GM21381 (cell line): ENCODE measurements at regions not wholly inside any gene's neighbourhood (a gene's known extent, or its start where the extent isn't known, plus 50 kb on each side); places are given as distances from the start of the nearest gene placed in this dataset.
"Not testable (repeated sequence)": the region's sequence is repeated elsewhere in the genome, so short reads cannot be mapped to it uniquely, and the experiment has no call there.

Source experiments
- ATAC-seq: cut with Tn5 transposase; IDR thresholded peaks from one replicate; pipeline ENCODE4 v1.9.1; 2021; ENCODE audit warnings: mild to moderate bottlenecking, moderate library complexity; ENCODE audit not compliant: unreplicated experiment

DNA sequence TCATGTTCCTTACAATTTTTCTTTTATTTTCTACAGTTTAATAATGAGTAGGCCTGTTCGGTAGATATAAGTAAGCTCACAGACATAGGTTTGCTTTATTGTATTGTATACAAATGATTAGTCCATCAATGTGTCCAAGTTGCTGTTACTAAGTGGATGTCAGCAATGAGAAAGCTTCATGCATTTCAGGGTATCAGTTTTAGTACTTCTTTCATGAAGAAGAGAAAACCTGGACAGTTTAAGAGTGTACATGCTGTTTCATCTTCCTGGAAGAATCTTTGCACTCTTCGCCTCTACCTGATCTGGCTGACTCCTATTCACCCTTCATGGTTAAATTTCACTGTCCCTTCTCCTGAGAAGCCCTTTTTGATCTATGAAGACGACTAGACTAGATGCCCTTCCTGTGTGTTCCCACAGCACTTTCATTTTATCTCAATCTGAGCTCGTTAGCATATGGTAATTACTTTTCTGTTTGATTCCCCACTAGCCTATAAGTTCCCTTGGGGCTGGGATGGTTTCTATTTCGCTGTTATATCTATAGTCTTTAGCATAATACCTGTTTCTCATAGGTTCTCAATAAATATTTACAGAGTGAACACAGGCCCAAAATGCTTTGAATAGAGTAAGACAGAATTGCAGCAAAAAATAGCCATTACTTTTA lies 70.7 kb downstream of the CETN3 start:
- ATAC-seq = peak; percentile 93

DNA sequence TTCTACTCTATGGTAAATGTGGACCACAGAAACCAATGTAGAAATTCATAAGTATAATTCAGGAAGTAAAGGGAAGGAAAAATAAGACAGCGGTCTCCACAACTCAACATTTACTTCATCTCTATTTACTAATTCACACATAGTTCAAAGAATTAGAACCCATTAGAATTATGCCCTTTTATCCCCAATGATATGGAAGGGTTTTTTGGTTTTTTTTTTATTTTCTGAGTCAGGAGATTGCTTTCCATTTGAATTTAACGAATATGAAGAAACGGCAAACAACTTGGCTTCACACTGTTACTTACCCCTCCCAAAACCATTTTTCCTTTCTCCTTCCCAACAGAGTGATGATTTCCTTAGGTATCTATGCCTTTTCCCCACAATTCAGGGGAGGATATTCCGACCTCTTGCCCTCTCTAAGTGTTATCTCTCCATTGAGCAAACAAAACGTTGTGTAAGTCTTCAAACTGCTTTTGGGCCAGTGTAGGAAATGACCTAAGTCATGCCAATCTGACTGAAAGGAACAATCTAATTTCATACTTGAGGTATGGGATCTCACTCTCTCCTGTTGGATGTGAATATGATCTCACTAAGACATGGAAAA lies 72.0 kb downstream of the CETN3 start:
- ATAC-seq = no peak

DNA sequence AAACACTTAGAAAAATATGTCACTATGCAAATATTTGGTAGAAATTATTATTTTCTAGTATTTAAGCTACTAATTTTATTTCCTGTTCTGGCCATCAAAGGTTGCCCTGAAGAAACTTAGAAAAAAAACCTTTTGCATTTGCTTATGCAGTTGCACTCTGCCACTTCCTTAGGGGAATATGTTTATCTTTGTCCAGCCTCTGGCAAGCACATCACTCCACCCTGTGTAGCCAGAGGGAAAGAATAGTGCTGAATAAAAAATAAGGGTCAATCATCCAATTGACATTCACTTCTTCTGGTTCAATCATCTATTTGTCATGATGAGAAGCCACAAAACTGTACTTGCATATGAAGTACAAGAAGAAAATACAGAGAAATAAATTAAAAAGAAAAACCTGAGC lies 72.8 kb downstream of the CETN3 start:
- ATAC-seq = no peak

DNA sequence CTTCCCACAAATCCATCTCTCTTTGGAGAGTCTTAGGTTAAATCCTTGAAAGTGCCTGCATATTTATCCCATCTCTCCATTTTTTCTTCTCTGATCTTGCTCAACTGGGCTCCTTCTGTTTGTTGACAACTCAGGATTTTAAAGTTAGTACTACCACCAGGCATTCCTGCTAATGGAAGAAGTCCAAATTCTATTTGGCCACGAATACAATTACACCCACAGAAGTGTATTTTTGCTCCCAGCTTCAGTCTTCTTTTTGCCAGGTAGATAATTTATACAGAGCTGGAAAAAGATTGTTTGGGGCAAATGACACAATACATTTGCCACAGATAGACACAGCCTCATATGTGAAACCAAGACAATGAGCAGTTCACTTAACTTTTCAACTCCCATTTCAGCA lies 74.8 kb downstream of the CETN3 start:
- ATAC-seq = no peak

DNA sequence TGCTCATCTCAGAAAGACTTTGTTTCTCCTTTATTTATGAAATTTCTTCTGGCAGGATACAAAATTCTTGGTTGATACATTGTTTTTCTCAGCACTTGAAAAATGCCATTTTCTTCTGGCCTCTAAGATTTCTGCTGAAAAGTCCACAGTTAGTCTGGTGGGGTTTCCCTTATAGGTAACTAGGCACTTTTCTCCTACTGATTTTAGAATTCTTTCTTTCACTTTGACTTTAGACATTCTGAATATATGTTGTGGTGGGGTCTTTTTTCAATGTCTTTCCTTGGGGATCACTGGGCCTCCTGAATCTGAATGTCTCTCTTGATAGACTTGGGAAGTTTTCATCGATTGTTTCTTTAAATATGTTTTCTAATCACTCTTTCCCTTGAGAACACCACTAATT lies 79.6 kb downstream of the CETN3 start:
- ATAC-seq = no peak

DNA sequence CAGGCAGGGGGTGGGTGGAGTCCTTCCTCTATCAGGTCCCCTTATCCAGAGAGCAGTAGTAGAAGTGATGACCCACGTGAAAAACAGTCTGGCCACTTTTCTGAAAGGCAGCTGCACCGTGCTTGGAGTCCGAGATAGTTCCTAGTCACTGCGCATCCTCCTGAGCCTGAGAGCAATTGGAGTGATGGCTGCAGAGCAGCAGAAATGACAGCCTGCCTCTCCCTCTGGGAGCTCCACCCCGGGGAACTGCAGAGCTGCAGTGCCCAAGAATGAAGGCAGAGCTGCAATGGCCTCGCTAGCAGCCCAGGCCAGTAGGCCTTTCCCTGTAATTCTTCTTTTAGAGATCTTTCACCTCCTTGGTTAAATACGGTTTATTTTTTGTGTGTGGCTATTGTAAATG lies 82.6 kb downstream of the CETN3 start:
- no peak for ATAC-seq

DNA sequence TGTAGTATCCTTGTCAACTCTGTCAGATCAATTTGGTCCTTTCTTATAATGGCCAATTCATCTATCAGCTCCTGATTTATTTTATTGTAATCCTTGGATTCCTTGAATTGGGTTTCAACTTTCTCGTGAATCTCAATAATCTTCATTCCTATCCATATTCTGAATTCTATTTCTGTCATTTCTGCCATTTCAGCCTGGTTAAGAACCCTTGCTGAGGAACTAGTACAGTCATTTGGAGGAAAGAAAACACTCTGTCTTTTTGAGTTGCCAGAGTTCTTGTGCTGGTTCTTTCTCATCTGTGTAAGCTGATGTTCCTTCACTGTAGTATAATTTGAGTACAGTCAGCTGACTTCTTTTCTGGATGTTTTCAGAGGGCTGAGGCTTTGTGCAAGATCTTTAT lies 84.5 kb downstream of the CETN3 start:
- ATAC-seq = no peak

DNA sequence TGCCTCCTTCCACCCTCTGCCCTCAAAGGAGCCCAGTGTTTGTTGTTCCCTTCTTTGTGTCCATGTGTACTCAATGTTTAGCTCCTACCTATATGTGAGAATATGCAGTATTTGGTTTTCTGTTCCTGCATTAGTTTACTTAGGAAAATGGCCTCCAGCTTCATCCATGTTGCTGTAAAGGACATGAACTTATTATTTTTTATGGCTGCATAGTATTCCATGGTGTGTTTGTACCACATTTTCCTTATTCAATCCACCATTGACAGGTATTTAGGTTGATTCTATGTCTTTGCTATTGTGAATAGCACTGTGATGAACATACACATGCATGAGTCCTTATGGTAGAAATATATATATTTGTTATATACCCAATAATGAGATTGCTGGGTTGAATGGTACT lies 89.2 kb downstream of the CETN3 start:
- ATAC-seq = not testable (repeated sequence)

DNA sequence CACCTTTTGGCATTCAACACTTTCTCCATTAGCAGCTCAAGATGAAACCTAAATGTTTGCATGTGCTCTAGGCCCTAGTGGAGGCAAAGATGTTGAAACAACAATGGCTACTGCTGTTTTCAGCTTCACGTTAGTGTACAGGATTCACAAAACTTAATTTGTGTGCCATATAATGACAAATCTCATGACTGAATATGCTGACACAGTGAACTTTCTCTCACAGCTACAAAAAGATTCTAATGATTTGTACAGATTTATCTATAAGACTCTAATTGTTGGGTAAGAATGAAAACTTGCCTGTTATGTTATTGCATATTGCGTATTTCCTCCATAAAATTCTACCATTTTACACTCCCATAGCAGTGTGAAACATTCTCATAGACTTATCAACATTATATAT lies 97.5 kb downstream of the CETN3 start:
- no peak for ATAC-seq

DNA sequence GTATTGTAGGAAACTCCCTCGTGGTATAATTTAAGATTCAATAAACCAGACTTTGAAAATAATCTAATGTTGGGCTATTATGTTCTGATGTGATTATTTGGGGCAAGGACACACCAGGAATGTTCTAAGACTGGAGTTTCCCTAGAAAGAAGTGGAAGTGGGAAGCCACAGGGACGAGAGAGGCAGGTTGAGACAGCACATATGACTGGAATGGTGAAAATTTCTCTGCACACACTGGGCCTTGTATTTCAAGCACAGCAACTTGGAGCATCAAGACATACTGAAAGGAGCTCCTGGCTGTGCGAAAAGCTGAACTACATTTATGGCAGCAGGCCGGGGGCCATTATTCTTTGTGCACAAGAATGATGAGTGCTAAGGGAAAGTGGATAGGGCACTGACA lies 98.2 kb downstream of the CETN3 start:
- no peak for ATAC-seq

DNA sequence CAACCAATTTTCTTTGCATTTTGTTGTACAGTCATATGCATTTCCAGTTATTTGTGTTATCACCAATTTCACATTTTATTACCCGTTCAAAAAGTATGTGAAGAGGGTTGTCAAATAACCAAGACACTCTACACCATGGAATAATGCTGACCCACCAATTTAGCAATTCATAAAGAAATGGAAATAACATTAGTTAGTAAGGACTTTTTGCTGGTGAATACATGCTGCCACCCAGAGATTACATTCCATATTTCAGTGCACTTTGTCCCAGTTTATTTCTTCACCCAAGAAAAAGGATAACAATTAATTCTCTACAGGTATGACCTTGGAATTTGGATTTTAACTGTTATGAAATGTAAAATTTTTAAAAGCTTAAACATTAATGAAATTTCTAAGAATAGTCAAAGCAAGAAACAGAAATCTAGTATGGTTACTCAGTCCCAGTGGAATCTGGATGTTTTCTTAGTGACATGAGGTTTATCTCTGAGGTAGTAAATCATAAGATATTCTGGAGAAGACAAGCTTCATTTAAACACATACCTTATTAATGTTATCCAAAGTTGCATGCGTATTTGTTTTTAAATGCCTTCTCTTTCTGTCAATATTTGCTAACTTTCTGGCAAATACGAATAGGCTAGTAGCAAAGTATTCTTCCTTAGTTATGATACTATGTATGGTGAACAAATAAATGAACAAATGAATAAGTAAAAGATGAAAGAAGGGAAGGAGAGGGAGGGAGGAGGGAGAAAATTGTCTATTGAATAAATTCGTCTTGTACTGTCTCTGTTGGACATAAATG lies 100.6 kb downstream of the CETN3 start:
- no peak for ATAC-seq

DNA sequence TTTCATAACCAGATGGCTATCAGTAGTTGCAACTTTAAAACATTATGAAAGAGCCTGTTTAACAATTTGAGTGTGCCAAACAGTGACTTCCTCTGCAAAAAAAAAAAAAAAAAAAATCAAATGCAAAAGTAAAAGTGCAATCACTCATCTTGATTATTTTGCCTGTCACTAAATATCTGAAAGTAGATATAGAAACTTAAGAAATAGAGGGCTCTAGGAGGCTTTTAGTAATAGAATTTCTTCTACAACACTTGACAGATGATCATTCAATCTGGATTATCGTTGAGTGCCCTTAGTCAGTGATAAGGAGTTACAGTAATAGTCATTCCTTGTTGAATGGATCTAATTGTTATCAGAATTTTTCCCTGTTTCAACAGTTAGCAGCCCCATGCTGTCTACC lies 101.8 kb downstream of the CETN3 start:
- ATAC-seq = no peak

DNA sequence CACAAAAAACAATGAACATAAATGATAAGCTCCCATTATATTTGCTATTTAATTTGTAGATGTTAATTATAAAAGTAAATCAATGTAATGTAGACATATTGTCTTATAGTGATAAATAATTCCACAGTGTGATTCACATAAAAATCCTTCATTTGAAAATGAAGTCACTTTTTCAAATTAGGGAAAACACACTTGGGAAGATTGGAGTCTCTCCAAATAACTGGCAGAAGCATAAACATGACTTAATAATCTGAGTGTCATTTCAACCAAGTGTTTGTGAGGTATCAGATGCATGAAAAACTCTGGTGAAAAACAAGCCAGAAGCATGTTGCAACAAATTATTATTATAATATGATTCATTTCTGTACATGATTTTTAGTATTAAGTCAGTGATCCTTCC lies 102.2 kb downstream of the CETN3 start:
- no peak for ATAC-seq

DNA sequence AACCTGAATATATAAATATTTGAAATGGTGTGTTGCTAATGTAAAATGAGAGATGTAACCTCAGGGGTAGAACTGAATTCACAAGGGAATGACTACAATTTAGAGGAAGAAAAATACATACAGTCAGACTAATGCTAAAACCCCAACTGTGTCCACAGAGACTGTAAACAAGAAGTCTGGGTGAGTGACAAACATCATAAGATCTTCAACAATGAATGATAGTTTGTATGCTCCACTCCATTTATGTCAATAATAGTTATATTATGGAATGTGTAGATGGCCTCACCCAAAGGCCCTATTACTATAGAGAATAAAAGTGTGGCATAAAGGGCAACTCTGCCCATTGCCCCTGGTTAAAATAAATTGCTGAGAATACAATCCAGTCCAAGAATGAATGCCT lies 102.9 kb downstream of the CETN3 start:
- ATAC-seq = no peak

DNA sequence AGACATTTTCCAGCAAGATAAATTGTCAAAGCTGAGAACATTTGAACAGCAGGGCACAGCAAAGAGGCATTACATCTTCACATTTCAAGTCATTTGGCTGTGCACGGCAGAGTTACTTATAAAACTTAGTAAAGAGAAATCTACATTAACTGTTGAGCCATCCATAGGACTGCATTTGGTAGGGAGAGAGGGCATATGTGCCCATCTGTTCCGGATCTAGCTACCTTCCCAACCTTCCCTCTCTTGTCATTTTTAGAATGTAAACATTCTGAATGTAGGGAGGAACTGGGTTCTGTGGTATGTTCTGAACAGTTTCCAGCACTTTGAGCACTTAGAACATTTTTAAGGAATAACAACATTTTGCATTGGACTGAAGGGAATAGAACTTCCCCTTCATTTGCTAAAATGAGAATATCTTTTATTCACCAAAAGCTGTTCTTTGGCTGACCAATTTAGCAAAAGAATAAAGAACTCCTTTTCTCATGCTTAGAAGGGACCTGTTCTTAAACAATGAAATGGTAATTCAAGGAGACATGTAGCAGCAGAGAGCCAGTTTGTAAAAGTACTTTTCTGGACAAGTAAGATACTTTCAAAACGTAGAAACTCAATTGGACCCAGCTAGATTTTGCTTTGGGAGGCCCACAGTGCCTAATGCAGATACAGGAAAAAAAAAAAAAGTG lies 104.4 kb downstream of the CETN3 start:
- no peak for ATAC-seq

DNA sequence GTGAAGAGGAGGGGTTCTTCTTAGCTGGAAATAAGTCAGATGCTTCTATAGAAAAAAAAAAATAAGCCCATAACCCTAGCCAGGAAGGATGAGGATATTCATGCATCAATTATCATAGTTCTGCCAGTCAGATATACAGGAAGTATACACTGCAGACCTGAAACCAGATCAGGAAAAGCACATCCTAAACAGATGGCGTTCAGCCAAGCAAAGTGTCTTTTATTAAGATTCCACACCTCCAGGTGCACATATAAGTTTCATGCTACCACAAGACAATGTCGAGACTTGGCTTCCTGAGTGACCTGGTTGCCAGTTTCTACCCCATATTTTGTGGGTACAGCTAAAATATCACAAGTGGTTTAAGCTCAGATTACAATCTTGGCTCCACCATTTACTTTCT lies 108.3 kb downstream of the CETN3 start:
- no peak for ATAC-seq

DNA sequence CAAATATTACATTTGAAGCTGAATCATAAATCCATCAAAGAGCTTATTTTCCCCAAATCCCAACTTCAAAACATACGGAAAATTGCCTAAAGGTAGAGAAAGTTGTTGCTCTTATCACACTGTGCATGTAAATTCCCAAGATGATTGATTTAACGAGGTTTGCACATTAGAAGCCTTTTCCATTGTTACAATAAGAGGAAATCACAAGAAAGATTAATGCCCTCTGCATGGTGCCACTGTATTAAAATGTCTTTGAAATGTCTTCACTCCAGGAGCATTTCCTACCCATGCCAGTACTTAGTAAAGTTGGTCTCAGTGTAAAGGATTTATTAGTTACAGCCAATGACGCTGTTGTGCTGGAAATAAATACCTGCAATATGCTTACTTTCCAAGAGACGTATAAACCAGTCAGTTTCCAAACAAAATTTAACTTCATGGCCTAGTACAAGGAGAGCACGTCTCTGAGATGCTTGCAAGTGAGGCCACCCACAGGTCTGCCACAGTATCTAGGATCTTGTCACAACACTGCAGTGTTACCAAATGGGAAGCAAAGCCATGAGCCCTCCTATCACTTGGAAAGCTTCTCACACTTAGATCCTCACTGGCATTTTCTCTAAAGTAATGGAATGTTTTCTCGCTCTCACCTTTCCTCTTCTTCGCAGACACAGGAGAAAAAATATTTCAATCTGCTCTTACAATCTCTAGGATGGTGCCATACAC lies 112.4 kb downstream of the CETN3 start:
- ATAC-seq = no peak

DNA sequence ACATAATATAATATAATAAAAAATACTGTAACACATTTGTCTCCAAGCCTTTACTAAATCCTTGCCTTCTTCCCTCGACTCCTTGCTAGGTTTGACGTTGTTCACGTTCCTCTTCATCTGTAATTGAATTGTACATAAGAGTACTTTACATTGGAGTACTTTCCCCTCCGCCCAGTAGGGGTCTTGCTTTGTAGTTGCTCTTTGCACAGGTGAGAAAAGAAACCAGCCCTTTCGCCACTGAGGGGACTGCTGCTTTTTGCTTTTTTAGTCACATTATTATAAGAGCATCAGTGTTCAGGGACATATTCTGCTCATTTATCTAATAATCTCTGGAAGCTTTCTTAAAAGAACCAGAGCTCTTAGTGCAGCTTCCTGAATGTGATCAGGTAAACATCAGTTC lies 115.0 kb downstream of the CETN3 start:
- ATAC-seq = no peak

DNA sequence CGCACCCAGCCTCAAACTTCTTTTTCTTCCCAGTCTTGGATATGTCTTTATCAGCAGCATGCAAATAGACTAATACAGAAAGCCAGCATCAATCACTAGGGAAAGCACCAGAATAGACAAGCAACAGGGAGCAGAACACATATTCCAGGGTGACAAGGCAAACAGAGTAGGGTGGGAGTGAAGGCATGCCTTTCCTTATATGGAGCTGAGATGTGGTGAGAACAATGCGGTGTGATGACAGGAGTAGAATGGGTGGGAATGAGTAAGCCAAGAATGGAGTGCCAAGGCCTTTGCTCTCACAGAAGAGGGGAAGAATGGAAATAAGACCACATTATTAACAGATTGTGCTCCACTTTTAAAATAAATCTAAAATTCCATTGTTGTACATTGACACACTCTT lies 115.6 kb downstream of the CETN3 start:
- ATAC-seq = no peak

DNA sequence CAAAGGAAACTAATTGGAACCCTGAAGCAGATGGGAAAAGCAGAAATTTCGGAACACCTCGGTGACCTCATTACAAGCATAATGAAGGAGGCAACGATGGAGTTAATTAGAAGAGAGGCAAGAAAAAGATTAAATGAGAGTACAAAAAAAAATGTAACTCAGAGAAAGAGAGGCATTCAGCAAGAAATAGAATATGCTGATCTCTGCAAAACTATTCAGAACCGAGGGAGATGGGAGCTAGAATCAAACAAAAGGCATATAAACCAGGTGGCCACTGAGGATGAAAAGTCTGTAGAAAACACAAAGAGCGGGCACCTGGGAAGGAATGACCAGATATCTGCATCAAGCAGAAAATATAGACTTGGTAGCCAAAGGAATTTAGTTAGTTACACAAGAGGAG lies 118.9 kb downstream of the CETN3 start:
- no peak for ATAC-seq

DNA sequence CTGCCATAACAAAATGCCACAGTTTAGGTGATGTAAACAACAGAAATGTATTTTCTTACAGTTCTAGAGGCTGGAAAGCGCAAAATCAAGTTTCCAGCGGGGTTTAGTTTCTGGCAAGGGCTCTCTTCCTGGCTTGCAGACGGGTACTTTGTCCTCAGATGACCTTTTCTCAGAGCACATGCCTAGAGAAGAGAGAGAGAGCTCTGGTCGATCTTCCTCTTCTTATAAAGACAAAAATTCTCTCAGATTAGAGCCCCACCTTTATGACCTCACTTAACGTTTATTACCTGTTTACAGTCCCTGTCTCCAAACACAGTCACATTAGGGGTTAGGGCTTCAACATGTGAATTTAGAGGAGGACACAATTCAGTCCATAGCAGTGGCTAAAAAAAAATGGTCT lies 119.7 kb downstream of the CETN3 start:
- ATAC-seq = no peak
